ENCODE measurements at regions not wholly inside any gene's neighbourhood (a gene's known extent, or its start where the extent isn't known, plus 50 kb on each side); places are given as distances from the start of the nearest gene placed in this dataset.

- TF ChIP-seq CTCF (IDR thresholded peaks at IDR 0.05 in 4 of 5, conservative IDR thresholded peaks at IDR 0.05 in 1 of 5) (no peak), POLR2A (IDR thresholded peaks at IDR 0.05) (no peak)
These were observed 110.3 kb upstream of the KLF13 start for GRCh38 chr15:31216215-31216911.

Measured in gastrocnemius medialis (tissue), 4 donors.